ENCODE measurements at regions not wholly inside any gene's neighbourhood (a gene's known extent, or its start where the extent isn't known, plus 50 kb on each side); places are given as distances from the start of the nearest gene placed in this dataset.

DNA sequence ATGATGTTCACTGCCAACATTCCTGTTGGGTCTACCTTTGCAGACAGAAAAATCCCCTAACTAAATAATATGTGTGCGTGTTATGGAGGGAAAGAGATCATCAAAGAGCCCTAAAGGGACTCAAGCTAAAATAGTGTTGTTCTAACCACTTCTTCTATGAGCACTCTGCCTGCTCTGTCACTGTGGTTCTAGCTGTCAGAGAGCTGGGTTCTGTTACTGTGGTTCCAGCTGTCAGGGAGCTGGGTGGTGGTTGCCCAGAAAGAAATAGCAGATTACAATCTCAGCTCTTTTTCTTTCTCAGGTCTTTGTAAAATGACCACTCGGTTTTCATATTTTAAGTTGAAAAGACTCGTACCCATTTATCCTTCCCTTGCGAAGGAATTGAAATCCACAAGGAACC lies 176.3 kb downstream of the HS3ST3A1 start:
- TF ChIP-seq GATA3 (IDR thresholded peaks at IDR 0.05; ENCODE audit: low read depth, low read length) (no peak), GATA2 (IDR thresholded peaks at IDR 0.05; ENCODE audit: low read depth, low read length) (no peak)
